Right lobe of liver (tissue), 6 donors: ENCODE measurements at regions not wholly inside any gene's neighbourhood (a gene's known extent, or its start where the extent isn't known, plus 50 kb on each side); places are given as distances from the start of the nearest gene placed in this dataset.

Source experiments
- ATAC-seq, 4 donors: fragments of 200-7000 bp; cut with Tn5 transposase; one replicate each; pipeline ENCODE4 v1.9.1; 2020; ENCODE audit warnings: mild to moderate bottlenecking in 4 of 4, moderate library complexity in 4 of 4
- DNase-seq, 3 donors: peaks; one replicate each; pipeline ENCODE4 v3.0.0-alpha.2; 2020
- H3K27ac ChIP-seq, 3 donors: fragments of 200-600 bp; one replicate each; pipeline ENCODE4 v1.8.0; 2022
- H3K27me3 ChIP-seq, 2 donors: fragments of 200-600 bp; one replicate each; pipeline ENCODE4 v1.8.0; 2022
- H3K36me3 ChIP-seq, 4 donors: fragments of 200-600 bp; sonication (generic) in 1 of 4; one replicate each; pipeline versions ENCODE4 v1.5.1 to v1.8.0; 2017 to 2022; ENCODE audit warnings: control low read depth in 1 of 4
- H3K4me1 ChIP-seq, 4 donors: fragments of 200-600 bp; sonication (generic) in 1 of 4; one replicate each; pipeline versions ENCODE4 v1.5.1 to v1.8.0; 2017 to 2022; ENCODE audit warnings: control low read depth in 1 of 4
- H3K4me3 ChIP-seq, 3 donors: fragments of 200-600 bp; one replicate each; pipeline ENCODE4 v1.8.0; 2022
- H3K9me3 ChIP-seq, 4 donors: fragments of 200-600 bp; sonication (generic) in 1 of 4; one replicate each; pipeline versions ENCODE4 v1.5.1 to v1.8.0; 2017 to 2022; ENCODE audit warnings: control low read depth in 1 of 4
- CTCF ChIP-seq, 4 donors: fragments of 200-600 bp in 3 of 4; fragments of 450-650 bp in 1 of 4; IDR thresholded peaks; one replicate each; pipeline versions ENCODE4 v1.5.1 to v1.8.0; 2016 to 2022; ENCODE audit warnings: antibody characterized with exemption in 4 of 4, mild to moderate bottlenecking in 2 of 4
- POLR2A ChIP-seq: fragments of 450-650 bp; IDR thresholded peaks from one replicate; pipeline ENCODE4 v1.6.1; 2017; ENCODE audit warnings: antibody characterized with exemption, mild to moderate bottlenecking
- WGBS: methylation state at CpG from one replicate; pipeline ENCODE4 v1.1.6; 2018; ENCODE audit warnings: low coverage, low lambda C conversion rate; ENCODE audit not compliant: insufficient coverage; ENCODE audit errors: missing lambda C conversion rate; 5-methylcytosine and 5-hydroxymethylcytosine counted together
- intact Hi-C, 2 donors: fragments of 100-400 bp; cut with DNase I; formaldehyde crosslinking; loops; one replicate each; pipeline versions ENCODE4 v1.11.2 to v1.14.1; 2022
- donor health status: DM: no; HTN: yes; CAD: no.
- donor health status: DM: no; HTN: no; CAD: no.
- donor health status: DM: no; HTN: no; CAD: no.
- donor health status: DM: no; HTN: yes; CAD: no.
- donor health status: DM: no; HTN: yes; CAD: no.

GRCh38 chr17:5822281-5823060 lies 238.2 kb upstream of the NLRP1 start:
- no peaks in the 10 kb centered on the region for H3K9me3 ChIP-seq
- 74% methylated on average over 15 of the region's 16 CpGs for WGBS
- TF ChIP-seq POLR2A (no peak), CTCF (IDR thresholded peaks at IDR 0.05) (no peak)
- no peaks in the 10 kb centered on the region for H3K36me3 ChIP-seq
- no peak overlapping the region for H3K4me3 ChIP-seq
- intact Hi-C loops = no loop called here
- H3K27ac ChIP-seq = no peak overlapping the region
- DNase-seq (no peak), ATAC-seq (no peak)
- H3K4me1 ChIP-seq = no peaks in the 10 kb centered on the region
- no peaks in the 10 kb centered on the region for H3K27me3 ChIP-seq

- ATAC-seq = no peak
- Histone ChIP-seq H3K4me1 (no peaks in the 10 kb centered on the region), H3K4me3 (no peak overlapping the region), H3K36me3 (no peaks in the 10 kb centered on the region), H3K9me3 (no peaks in the 10 kb centered on the region), H3K27ac (no peak overlapping the region), H3K27me3 (no peaks in the 10 kb centered on the region)
- intact Hi-C loops = no loop called here
- TF ChIP-seq CTCF (IDR thresholded peaks at IDR 0.05) = no peak
- WGBS = 22% methylated on average over 4 of the region's 6 CpGs
- no peak for DNase-seq
Measured at GRCh38 chr17:5823219-5823618, 238.9 kb upstream of the NLRP1 start.

GRCh38 chr17:5825717-5826330 lies 241.5 kb upstream of the NLRP1 start:
- no peak for TF ChIP-seq POLR2A
- TF ChIP-seq CTCF (IDR thresholded peaks at IDR 0.05) = no peak
- Histone ChIP-seq H3K27me3 (no peaks in the 10 kb centered on the region), H3K36me3 (no peaks in the 10 kb centered on the region), H3K9me3 (no peaks in the 10 kb centered on the region), H3K4me3 (no peak overlapping the region), H3K27ac (no peak overlapping the region), H3K4me1 (no peaks in the 10 kb centered on the region)
- DNase-seq (no peak), ATAC-seq (peak in 1 of 4 donors; percentile 27)
- intact Hi-C loops = no loop called here
- 37% methylated on average over 4 of the region's 11 CpGs for WGBS

GRCh38 chr17:5826384-5826783 lies 242.1 kb upstream of the NLRP1 start:
- TF ChIP-seq POLR2A (no peak), CTCF (IDR thresholded peaks at IDR 0.05) (no peak)
- Histone ChIP-seq H3K4me1 (no peaks in the 10 kb centered on the region), H3K9me3 (no peaks in the 10 kb centered on the region), H3K4me3 (no peak overlapping the region), H3K27ac (no peak overlapping the region), H3K36me3 (no peaks in the 10 kb centered on the region), H3K27me3 (no peaks in the 10 kb centered on the region)
- 76% methylated on average over 2 of the region's 2 CpGs for WGBS
- ATAC-seq (no peak), DNase-seq (no peak)
- intact Hi-C loops = no loop called here
